A204.1 (cell line): ENCODE measurements at regions not wholly inside any gene's neighbourhood (a gene's known extent, or its start where the extent isn't known, plus 50 kb on each side); places are given as distances from the start of the nearest gene placed in this dataset.

Experiments
- FAIRE-seq: peaks from 2 replicates; lab custom pipeline; 2012; peaks lifted over from hg19 to GRCh38; lab: Jason Lieb, UNC

DNA sequence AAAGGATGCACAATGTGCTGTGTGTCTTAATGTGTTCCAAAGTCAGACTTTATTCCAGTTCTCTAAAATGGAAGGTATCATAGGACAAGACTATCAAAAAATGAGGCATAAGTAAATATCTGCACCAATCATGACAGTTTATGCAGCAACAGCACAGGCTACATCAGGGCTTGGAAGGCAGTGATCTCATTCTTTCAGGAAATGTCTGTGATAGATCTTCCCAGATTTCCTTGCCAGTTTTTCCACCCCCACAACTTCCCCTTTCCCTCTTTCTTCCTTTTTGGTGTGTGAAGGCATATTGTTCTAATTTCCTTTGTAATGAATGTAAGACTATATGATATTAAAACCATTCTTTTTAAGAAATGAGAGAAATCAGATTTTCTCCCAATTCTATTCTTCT, 326.7 kb downstream of the ATP23 start:
- FAIRE-seq: no peak

DNA sequence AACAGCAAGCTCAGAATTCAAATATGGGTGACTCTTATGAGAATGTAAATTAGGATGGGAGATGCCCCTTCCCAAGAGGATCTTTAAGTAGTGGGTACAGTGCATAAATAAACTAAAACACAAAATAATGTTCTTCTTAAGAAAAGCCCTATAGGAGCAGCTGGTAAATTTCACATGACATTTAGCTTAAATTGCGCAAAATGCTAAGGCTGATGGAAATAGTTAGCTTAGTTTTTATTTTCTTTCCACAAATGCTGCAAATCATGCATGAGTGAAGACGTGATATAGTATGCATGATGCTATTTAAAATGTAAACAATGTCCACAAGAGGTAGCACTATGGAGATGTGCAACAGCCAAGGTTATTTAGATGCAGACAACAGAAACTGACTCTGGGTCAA, 328.1 kb downstream of the ATP23 start:
- no peak for FAIRE-seq

DNA sequence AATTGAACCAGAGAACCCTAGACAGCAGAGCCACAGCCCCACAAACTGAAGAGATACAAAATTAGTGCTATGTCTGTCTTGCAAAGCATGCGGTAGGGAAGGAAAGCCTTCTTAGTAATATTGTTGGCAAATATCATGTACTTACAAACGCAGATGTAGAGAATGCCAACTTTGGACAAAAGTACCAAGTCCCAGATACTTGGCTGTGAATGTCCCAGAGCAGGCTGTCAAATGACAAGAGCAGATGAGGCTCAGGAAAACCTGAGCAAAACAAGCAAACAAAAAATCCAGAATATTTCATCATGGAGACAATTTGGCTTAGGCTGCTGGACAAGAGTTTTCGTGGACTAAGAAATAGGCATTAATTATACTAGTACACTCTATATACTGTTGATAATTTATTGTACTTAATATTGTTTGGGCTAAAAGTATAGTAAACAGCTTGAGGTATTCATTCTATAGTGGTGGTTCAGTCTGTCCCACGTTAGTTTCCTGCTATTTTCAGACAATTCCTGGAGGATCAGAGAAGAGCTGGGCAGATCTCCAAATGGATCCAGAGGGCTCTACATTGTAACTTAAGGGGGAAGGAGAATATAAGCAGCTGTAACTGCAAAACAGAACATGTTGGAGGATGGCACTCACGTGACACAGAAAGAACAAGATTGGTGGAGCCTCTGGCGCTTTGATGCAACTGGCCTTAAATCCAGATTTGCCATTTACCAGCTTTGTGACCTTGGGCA, 329.8 kb downstream of the ATP23 start:
- FAIRE-seq: no peak

GRCh38 chr12:58272461-58272860, 331.1 kb downstream of the ATP23 start:
- FAIRE-seq: no peak

DNA sequence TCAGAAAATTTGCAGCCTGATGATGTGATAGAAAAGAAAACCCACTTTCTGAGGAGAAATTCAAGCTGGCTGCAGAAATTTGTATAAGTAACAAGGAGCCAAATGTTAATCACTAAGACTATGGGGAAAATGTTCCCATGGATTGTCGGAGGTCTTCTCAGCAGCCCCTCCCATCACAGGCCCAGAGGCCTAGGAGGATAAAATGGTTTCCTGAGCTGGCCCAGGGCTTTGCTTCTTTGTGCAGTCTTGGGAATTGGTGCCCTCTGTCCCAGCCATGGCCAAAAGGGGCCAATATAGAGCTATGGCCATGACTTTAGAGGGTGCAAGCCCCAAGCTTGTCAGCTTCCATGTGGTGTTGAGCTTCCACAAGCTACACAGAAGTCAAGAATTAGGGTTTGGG, 335.9 kb downstream of the ATP23 start:
- no peak for FAIRE-seq

DNA sequence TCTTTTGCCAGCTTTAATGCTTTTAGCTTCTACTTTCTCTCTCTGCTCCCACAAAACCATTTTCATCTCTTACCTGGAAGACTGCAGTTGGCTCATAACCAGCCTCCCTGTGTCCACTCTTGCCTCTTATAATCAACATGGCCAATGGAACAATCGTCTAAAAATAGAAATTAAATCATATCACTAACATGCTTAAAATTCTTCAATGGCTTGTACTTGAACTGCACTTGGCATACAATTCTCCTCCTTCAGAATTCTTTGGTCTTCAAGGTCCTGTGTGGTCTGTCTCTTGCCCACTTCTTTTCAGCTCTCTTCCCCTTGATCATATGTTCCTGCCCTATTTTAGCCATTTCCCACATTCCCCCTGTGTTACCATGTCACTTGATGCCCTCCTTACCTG, 342.2 kb downstream of the ATP23 start:
- no peak for FAIRE-seq

GRCh38 chr12:58285551-58285950, 344.2 kb downstream of the ATP23 start:
- no peak for FAIRE-seq

GRCh38 chr12:58286353-58286752, 345.0 kb downstream of the ATP23 start:
- FAIRE-seq: no peak

DNA sequence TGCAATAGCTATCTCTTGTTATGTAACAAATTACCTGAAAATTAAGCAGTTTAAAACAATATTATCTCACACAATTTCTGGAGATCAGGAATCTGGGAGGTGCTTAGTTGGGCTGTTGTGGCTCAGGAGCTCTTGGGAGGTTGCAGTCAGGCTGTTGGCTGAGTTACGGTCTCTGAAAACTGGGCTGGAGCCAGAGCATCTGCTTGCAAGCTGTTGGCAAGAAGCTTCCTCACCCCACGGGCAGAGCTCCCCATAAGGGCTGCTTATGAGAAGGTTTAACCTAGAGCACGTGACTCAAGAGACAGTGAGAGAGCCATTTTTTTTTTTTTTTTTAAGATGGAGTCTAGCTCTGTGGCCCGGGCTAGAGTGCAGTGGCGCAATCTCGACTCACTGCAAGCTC, 346.8 kb downstream of the ATP23 start:
- FAIRE-seq: no peak

DNA sequence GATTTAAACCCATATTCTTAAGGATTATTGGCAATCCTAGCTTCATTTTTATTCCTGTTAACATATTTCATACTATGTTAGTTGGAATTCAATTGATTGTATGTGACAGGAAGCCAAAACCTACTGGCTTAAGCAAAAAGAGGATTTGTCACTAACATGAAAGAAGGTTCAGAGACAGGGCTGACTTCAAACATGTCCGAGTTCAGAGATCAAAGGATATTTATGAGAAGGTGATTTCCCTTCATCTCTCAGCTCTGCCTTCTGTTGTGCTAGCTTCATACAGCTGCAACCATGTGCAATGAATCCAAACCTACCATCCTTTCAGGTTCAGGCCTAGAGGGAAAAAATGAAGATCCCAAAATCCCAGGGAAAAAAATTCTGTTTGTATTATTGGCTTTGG, 349.7 kb downstream of the ATP23 start:
- no peak for FAIRE-seq

DNA sequence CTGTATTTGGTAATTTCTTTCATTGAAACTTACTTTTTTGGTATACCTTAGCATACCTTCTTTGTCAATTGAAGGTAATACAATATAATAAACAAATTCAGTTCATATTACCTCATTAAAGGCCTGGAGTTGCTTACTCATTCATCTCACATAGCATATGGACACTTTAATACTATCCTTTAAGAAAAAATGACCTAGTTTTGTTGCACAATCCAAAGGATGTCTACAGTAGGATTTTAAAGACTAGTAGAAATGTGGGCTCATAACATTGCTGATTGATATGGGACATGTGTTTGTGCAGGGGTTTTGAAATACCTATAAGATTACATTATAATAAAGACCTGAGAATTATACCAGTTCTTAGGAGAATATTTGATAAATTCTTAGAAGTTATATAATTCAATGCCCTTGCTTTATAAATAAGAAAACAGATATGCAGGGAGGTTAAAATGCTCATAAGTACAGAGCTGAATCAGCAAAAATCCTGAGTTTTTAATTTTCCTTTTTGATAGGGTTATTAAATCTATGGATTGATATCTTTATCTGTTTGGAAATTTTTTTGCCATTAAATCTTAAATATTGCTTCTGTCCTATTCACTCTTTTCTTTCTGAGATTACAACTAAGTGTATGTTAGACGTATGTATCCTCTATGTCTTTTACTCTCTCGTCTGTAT, 352.1 kb downstream of the ATP23 start:
- FAIRE-seq: no peak

- FAIRE-seq: no peak
Measured at GRCh38 chr12:58295268-58295667, 353.9 kb downstream of the ATP23 start.

- no peak for FAIRE-seq
Measured at GRCh38 chr12:58296863-58297262, 355.5 kb downstream of the ATP23 start.

DNA sequence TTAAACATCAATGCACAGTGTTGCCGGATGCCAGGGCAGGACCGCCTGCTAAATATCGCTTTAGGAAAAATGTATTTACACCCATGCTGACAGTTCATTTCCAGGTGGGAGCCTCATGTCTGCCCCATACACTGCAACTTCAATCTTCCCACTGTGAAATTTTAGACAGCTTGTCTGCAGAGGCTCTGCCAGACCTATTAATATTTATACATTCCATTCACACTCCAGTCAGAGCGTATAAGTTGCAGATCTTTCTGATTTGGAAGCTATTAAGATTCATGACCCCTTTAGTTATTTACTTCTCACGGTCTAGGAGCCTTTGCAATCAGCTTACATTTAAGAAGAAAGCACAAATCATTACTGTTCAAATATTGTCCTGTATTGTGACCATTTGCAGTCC, 357.4 kb downstream of the ATP23 start:
- FAIRE-seq: no peak

- no peak for FAIRE-seq
Measured at GRCh38 chr12:58299371-58299770, 358.0 kb downstream of the ATP23 start.

GRCh38 chr12:58301038-58301729, 359.8 kb downstream of the ATP23 start:
- FAIRE-seq: no peak

- no peak for FAIRE-seq
Measured at GRCh38 chr12:58301730-58302122, 360.4 kb downstream of the ATP23 start.

- FAIRE-seq: no peak
Measured at GRCh38 chr12:58302487-58303011, 361.2 kb downstream of the ATP23 start.

- no peak for FAIRE-seq
Measured at GRCh38 chr12:58306266-58307000, 365.1 kb downstream of the ATP23 start.

- FAIRE-seq: no peak
Measured at GRCh38 chr12:58309806-58310205, 368.4 kb downstream of the ATP23 start.

DNA sequence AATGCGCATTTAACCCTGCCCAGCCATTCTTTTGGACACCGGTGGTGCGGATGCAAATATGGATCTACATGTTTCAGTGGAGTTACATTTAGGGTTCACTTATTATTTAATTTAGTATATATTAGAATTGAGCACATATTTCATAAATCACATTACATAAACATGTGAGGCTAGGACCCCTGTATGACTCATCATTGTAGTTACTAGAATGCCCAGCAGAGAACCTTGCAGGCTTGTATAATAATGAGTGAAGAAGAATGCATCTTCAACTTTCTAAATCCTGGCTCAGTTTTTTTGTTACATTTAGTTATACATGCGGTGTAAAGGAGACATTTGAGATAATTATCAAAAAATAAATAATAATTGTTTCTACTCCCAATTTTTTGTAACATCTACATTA, 369.0 kb downstream of the ATP23 start:
- FAIRE-seq: no peak

GRCh38 chr12:58310809-58311622, 369.6 kb downstream of the ATP23 start:
- no peak for FAIRE-seq
